ENCODE measurements at regions not wholly inside any gene's neighbourhood (a gene's known extent, or its start where the extent isn't known, plus 50 kb on each side); places are given as distances from the start of the nearest gene placed in this dataset.

DNA sequence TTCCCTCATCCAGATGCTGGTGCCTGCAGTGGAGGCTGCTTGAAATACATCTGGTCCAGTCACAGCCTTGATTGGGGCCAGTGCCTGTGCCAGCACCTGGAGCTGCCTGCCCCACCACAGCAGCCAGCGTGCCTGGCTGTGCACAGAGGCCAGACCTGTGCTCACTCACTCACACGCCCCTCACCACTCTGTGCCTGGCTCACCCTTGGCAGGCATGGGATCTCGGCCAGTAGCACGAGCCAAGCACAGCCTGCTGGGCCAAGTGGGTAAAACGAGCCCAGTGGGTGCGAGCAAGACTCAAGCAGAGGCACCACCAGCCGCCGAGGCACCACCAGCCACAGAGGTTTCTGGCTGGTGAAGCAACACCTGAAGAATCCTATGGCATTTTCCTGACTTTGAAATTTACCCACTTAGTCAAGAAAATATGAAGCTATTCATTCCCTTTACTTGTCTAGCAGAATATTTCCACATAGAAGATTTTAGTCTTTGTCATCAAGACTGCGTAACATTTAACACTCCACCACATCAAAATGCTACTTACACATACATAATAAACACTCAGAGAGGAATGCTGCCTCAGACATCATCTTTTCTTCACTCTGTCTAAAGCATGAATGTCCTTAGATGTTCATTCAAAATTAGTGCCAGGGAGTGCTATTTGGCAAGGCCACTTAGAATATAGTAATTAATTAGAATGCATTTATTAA is 424.3 kb upstream of the FAT3 start:
- no peak for DNase-seq

DNA sequence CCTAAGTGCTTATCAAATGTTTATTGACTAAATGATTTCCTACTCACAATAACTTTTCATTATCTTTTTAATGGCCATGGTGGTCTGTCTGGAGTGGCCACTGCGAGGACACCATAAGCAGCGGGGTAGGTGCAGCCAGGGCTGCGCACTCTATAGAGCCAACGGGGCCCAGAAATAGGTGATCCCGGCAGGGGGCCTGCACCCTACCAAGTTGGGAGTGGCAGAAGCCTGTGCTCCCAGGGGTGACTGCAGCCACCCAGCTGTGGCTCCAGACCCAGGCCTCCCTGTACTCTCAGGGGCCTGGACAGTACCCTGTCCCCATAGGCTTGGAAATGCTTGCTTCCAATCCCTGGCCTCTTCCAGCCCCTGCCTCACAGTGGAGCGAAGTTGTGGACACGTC is 426.4 kb upstream of the FAT3 start:
- DNase-seq, result no peak

DNA sequence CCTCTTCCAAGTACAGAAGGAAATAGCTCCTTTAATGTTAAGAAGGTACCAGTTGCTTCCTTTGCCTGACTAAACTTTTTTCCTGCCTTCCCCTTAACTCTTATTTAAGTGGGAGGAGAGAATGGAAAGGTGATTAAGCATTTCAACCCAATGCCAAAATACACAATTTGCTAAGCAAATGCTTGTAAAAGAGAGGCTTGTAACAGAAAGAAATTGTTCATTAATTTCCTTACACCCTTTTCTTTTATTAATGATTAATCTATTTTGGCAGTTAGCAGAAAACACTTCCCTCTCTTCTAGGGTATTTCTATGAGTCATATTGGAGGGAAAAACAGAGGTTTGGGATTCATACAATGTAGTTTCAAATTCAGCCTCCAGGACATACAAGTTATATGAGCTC is 427.6 kb upstream of the FAT3 start:
- no peak for DNase-seq

DNA sequence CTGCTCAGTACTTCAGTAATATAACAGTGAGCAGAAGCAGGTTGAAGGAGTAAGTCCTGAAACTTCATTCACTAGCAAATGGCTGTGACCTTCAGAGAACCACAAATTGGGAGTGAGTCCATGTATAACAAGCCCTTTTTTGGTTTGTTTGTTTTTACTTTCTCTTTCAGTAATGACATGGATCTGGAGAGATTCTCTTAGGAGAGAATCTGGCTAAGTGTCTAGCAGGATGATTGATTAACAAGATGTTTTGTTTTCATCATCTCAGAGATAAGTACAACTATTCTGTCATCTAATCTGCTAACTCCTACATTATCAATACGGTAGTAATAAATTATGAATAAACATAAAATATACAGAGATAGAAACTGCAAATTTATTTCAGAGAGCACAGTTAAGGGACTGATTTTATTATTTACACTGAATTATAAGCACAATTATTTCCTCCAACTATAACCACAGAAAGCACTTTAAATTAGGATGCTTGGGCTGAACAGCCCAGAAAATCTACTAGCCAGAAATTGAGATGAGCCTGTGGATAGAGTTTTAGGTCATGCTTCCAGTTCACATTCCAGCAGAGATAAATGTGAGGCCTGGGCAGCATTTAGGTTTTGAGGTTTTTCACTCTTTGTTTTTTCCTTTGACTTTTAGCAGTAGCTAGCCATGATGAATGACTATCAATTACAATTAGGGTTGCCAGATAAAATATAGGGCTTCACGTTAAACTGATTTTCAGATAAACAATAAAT is 429.3 kb upstream of the FAT3 start:
- no peak for DNase-seq

DNA sequence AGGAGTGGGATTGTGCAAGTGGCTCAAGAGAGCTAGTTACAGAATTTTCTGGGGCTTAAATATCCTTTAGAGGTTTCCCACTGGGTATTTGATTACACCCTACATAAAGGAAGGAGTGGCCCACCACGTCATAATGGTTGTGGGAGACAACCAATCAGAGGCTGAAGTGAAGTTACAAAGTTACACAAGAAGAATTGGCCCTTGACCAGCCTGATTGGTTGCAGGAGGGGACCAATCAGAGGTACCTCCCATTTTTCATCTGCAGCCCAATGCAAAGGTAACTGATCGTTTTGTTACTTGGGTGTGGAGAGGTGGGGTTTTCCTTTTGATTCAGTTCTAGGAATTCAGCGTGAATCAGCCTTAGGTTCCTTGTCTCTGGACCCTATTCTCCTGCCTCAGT is 430.5 kb upstream of the FAT3 start:
- no peak for DNase-seq

DNA sequence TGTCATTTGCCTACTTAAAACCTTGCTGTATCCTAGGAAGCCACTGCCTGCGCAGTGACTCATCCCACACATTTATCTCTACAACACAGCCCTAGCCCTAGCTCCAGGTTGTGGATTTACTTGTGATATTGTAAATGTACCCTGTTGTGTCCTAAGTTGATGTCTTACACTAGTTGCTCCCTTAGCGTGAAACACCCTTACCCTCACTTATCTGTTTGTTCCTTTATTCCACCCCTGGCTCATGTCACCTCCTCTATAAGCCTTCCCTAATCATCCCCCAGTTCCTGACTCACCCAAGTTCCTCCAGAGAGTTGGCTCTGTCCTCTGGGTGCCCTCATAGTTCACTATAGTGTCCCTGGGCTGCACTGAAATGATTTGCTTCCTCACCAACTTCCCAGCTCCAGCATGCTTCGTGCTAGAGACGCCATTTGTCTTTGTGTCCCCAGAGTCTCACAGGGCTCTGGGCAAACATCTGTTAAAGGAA is 431.8 kb upstream of the FAT3 start:
- DNase-seq, result no peak

DNA sequence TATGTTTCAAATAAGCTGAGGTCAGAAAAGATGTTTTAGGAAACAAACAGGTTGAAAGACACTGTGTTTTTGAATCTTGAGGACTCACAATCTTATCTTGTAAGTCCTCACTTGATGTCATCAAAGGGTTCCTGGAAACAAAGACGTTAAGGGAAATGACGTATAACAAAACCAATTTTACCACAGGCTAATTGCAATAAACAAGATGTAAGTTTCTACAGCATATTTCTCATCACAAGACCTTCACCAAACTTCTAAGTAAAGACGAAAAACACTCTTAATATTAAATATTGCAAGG is 433.5 kb upstream of the FAT3 start:
- DNase-seq, result no peak

DNA sequence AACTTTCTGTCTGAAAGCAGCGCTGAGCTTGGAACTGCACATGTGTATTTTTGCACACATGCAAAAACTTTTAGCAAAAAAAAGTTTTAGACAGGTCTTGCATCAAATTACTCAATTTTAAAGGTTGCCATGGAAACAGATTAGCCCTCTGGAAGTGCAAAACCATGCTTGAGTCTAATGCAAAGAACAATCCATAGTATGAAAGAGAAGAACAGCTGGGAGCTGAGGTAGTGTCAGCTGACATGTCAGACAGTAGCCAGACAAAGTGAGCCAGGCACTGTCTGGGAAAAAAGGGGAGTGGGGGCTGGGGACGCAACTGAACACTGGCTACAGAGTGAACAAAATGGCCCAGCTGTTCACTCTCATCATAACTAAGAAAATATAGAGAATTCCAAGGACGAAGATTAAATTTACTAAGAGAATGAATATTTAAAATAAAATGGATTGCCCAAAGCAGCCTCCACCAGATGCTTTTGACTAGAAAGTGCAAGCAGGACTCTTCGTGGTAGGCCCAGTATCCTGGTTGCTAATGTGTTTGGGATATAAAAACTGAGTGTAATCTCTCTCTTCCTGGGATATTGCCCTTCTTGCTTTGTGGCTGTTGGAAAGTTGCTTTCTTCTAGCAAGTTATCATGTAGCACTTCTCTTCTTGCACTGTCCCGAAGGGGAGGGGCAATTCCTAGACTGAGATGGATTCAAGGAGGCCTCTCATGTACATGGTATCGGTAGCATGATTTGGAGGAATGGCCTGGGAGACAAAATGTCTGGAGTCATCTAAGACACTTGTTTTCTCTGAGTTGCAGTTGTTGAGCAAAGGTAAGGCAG is 434.1 kb upstream of the FAT3 start:
- no peak for DNase-seq

DNA sequence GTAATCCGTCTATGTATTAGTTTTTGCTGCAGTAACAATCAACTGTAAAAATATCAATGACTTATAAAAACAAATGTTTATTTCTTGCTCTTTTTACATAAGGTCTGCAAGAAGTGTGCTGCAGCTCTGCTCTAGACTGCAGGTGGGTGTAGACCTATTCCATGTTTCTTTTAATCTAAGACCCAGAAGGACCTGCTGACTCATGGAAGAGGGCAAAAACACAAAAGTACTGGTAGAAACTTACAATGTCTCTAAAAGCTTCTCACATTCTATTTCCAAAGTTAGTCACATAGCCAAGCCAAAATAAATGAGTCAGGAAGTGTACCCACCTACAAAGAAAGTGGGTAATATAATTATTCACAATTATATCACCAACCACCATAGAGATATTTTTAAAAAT is 435.9 kb upstream of the FAT3 start:
- no peak for DNase-seq

DNA sequence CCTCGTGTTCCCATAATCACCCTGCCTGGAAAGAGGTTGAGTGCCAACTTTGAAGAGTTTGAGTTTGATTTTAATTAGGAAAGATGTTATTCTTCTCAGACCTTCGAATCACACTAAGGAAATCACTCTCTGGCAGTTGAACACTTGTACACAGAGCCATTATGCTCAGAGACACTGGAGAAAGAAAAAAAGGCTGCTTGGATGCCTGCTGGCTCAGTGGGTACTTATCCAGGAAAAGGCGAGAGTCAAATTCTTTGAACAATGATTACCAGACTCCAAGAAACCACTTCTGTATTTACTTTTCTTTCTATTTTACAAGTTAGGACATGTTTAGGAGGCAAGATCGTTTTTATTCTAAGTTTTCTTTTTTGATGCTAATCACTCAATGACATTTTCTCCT is 438.5 kb upstream of the FAT3 start:
- DNase-seq, result no peak

DNA sequence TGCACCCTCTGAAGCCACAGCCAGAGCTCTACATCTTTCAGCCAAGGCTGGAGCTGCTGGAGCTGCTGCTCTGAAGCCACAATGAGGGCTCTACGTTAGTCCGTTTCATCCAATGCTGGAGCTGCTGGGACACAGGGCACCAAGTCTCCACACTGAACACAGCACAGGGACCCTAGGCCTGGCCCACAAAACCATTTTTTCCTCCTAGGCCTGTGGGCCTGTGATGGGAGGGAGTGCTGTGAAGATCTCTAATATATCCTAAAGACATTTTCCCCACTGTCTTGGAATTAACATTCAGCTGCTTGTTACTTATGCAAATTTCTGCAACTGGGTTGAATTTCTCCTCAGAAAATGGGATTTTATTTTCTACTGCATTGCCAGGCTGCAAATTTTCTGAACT is 441.4 kb upstream of the FAT3 start:
- no peak for DNase-seq

DNA sequence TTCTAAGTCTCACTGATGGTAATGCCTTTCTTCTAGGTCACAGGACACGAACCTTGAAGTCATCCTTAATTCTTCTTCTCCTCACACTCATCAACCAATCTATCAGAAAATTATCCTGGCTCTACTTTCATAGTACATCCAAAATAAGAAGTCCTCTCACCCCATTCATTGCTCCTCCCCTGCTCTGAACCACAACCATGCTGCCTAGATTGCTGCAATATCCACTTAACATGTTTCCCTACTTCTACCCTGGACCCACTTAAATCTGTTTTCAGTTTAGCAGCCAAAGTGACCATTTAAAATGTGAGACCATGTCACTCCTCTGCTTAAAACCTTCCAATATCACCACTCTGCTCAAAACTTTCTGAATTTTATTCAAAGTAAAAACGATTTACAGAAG is 445.9 kb upstream of the FAT3 start:
- no peak for DNase-seq

DNA sequence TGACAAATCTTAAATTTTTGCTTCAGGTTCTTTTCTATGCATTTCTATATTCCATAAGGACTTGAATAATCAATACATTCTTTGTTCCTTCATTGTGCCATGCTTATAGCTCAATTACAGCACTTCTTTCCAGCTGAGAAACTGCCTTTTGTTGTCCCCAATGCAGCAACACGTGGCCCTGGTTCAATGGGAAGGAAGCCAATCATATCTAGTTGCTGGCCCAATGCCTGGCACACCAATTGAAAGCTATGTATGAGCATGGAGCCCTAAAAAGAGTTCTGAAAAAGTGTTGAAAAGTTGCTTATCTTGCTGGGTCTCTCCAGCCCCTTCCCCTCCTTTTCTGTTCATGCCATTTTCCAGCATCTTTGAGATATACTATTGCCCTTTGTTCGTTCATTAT is 448.0 kb upstream of the FAT3 start:
- DNase-seq, result no peak

DNA sequence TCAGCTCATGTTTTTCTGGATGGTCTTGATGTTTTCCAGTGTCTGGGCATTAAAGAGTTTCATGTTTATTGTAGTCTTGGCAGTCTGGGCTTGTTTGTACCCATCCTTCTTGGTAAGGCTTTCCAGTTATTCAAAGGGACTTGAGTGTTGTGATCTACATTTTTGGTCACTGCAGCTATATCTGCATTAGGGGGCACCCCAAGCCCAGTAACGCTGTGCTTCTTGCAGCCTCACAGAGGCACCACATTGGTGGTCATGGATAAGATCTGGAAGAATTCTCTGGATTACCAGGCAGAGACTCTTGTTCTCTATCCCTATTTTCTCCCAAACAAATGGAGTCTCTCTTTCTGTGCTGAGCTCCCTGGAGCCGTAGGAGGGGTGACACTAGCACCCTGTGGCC is 451.5 kb upstream of the FAT3 start:
- DNase-seq, result no peak

DNA sequence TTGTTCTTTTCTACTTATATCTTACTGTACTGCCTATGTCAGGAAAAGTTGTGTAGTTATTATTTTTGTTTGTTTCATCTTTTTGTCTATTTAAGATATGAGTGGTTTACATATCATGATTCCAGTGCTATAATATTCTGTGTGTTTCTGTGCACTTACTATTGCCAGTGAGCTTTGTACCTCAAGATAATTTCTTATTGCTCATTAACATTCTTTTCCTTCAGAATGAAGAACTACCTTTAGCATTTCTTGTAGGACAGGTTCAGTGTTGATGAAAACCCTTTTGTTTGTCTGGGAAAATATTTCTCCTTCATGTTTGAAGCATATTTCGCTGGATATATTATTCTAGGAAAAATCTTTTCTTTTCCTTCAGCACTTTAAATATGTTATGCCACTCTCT is 452.7 kb upstream of the FAT3 start:
- DNase-seq, result no peak

DNA sequence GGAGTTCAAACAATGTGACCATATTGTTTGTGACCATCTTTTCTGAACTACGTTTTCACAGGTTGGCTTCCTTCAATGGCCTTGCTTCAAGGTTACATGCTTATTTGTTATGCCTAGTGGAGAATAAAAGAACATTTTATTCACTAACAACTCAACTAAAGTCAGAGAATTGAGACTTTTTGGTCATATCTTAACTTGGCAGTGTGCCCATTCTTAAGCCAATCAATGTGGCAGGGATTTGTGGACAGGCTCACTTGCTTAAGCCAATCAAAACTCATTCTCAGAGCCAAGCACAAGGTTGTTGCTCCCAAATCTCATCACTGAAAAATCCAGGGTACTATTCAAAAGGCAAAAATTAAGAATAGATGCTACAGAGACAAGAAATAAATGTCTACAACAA is 455.8 kb upstream of the FAT3 start:
- no peak for DNase-seq

DNA sequence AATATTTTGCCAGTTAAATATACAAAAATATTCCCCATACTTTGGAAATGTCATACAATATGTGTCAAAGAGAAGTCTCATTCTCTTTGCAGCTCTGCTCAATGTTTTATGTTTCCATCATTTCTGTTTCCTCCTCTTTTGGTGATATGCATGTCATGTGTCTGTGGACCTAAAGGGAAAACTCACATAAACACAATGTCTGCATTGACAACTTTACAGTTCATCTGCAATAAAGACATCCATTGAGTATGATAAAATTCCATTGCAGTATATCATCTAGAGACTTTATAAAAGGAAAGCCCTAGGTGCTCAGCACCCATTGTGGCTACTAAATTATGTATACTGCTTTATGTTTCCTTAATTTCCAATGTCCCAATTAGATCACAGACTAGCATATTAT is 461.3 kb upstream of the FAT3 start:
- DNase-seq, result no peak

DNA sequence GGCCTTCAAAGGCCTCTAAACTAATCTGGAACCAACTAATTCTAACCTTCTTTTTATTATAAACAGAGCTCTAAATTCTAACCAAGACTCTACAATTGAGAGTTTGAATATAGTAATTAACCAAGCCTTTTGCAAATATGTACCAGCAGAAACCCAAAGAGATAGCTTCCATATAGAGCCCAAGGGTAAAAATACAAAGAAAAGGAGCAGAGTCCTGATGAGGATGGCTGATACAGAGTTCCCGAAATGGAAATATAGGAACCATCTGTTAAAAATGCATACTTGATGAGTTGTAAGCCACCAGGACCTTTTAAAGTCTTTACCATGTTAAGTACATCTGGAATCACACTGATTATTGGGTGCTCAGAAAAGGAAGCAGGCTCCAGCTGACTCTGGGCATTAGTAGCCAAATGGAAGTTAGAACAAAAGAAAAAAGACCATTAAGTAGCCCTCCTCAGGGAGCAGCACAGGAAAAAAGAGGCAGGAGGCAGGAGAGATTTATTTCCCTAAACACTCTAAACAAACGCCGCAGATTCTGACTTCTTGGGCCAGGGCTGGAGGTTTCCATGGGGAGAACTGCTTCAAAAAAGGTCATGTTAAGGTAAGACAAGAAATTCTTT is 463.1 kb upstream of the FAT3 start:
- no peak for DNase-seq

DNA sequence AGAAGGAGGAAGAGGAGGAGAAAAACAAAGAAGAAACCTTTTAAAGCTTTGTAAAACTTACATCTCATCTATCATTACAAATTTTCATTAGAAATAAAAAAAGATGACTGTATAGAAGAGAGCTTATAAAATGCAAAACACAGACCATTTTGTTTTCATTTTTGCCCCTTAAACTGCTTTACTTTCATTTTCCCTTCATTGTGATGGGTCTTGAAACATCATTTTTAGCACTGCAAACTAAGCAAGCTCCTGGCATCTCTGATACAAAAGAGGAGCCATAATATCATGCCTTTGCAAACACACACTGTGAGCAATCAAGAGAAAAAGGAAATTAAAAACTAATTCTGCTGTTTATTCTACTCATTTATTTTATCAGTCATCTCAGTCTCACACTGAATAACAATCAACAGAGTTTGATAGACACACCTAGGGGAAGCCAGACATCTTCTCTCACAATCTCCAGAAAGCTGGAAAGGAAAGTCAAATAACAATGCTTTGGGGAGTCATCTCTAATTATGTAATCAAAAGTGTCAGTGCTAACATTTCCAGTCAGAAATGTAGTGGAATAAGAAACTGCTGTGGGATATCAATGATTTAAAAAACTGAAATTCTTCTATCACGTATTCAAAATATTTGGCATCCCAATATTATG is 467.7 kb upstream of the FAT3 start:
- DNase-seq, result no peak

DNA sequence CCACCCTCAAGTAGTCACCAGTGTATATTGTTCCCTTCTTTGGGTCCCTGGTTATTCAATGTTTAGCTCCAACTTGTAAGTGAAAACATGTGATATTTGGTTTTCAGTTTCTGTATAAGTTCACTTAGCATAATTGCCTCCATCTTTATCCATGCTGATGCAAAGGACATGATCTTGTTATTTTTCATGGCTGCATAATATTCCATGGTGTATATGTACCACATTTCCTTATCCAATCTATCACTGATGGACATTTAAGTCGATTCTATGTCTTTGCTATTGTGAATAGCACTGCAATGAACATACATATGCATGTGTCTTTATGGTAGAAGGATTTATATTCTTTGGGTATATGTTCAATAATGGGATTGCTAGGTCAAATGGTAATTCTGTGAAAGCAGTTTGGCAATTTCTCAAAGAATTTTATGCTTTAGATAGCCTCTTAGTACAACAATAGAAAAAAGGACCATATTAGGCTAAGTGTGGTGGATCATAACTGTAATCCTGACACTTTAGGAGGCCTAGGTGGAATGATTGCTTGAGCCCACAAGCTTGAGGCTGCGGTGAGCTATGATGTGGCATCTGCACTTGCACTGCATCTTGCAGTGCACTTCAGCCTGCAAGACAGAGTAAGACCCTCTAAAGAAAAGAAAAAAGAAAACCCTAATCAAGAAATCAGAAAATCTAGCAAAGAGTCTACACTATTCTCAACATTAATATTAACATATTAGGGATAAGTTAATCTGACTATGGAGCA is 468.5 kb upstream of the FAT3 start:
- DNase-seq, result no peak

DNA sequence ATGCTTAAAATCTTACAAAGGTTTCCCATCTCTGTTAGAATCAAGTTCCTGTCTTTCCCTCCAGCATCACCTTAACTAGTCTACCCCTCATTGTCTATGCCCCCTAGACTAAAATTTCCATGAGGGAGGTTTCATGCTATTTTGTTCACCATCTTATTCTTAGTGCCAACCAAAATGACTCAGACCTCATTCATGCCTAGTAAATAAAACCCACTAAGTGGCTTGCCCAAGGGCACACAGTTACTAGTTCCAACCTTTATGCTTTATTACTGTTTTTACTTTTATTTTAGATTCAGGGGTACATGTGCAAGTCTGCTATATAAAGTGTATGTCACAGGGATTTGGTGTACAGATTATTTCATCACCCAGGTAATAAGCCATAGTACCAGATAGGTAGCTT is 469.1 kb upstream of the FAT3 start:
- DNase-seq, result no peak

DNA sequence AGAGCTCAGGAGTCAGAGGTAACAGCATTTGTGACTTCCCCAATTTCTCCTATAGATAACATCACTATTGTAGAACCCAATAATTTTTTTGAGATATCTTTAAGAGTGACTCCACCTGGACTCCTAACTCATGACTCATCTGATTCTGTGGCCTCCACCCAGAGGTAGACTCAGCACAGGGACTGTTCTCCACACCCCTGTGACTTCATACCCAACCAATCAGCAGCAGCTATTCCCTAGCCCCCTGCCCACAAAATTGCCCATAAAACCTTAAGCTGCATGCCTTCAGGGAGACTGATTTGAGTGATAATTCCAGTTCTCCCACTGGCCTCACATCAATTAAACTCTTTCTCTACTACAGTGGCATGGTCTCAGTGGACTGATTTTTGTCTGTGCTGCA is 475.4 kb upstream of the FAT3 start:
- DNase-seq, result no peak
